ENCODE measurements at regions not wholly inside any gene's neighbourhood (a gene's known extent, or its start where the extent isn't known, plus 50 kb on each side); places are given as distances from the start of the nearest gene placed in this dataset.

GRCh38 chr16:25372716-25373115 is 115.1 kb upstream of the ZKSCAN2 start:
- TF ChIP-seq EP300 (IDR thresholded peaks at IDR 0.05; ENCODE audit: borderline replicate concordance) (no peak), YY1 (IDR thresholded peaks at IDR 0.05; ENCODE audit: low read depth) (no peak), REST (IDR thresholded peaks at IDR 0.05; ENCODE audit: low read depth) (no peak), RAD21 (IDR thresholded peaks at IDR 0.05; ENCODE audit: low read depth) (peak; percentile 14; the same call in 1 of the 2 replicates), EGR1 (IDR thresholded peaks at IDR 0.05) (no peak), MAX (IDR thresholded peaks at IDR 0.05) (no peak), USF1 (IDR thresholded peaks at IDR 0.05) (no peak), CEBPB (IDR thresholded peaks at IDR 0.05) (no peak), TAF1 (IDR thresholded peaks at IDR 0.05; ENCODE audit: low read depth) (no peak), TEAD4 (IDR thresholded peaks at IDR 0.05) (no peak), FOXM1 (IDR thresholded peaks at IDR 0.05; ENCODE audit: borderline replicate concordance, low read depth) (no peak), NFIC (IDR thresholded peaks at IDR 0.05) (no peak)
